Upper lobe of right lung (tissue), 1 donor: ENCODE measurements at regions not wholly inside any gene's neighbourhood (a gene's known extent, or its start where the extent isn't known, plus 50 kb on each side); places are given as distances from the start of the nearest gene placed in this dataset.

Source experiments
- ATAC-seq: fragments of 200-7000 bp; cut with Tn5 transposase; one replicate; pipeline ENCODE4 v1.9.1; 2020; ENCODE audit warnings: mild to moderate bottlenecking, moderate library complexity
- DNase-seq: peaks from one replicate; pipeline ENCODE4 v3.0.0-alpha.2; 2020
- H3K27ac ChIP-seq: fragments of 200-600 bp; one replicate; pipeline ENCODE4 v1.8.0; 2022
- H3K27me3 ChIP-seq: fragments of 200-600 bp; one replicate; pipeline ENCODE4 v1.8.0; 2022; ENCODE audit warnings: mild to moderate bottlenecking
- H3K36me3 ChIP-seq: fragments of 200-600 bp; one replicate; pipeline ENCODE4 v1.8.0; 2022
- H3K4me1 ChIP-seq: fragments of 200-600 bp; one replicate; pipeline ENCODE4 v1.8.0; 2022
- H3K4me3 ChIP-seq: fragments of 200-600 bp; one replicate; pipeline ENCODE4 v1.8.0; 2022; ENCODE audit warnings: mild to moderate bottlenecking
- H3K9me3 ChIP-seq: fragments of 200-600 bp; one replicate; pipeline ENCODE4 v1.8.0; 2022
- CTCF ChIP-seq: fragments of 200-600 bp; IDR thresholded peaks from one replicate; pipeline ENCODE4 v1.8.0; 2022; ENCODE audit warnings: antibody characterized with exemption
- intact Hi-C: fragments of 100-400 bp; cut with DNase I; formaldehyde crosslinking; loops from one replicate; pipeline ENCODE4 v1.11.0; 2022
- donor health status: DM: no; HTN: yes; CAD: no; lungs with severe emphysema.

GRCh38 chr18:42442656-42443055 is 487.6 kb downstream of the PIK3C3 start:
- intact Hi-C loops, result no loop called here
- no peak overlapping the region for H3K4me3 ChIP-seq
- ATAC-seq (no peak), DNase-seq (no peak)
- H3K36me3 ChIP-seq, result no peaks in the 10 kb centered on the region
- H3K9me3 ChIP-seq, result no peaks in the 10 kb centered on the region
- no peaks in the 10 kb centered on the region for H3K4me1 ChIP-seq
- H3K27ac ChIP-seq, result no peak overlapping the region
- H3K27me3 ChIP-seq, result no peaks in the 10 kb centered on the region
- TF ChIP-seq CTCF, result no peak

GRCh38 chr18:42444349-42444748 is 489.3 kb downstream of the PIK3C3 start:
- intact Hi-C loops, result no loop called here
- DNase-seq (no peak), ATAC-seq (no peak)

GRCh38 chr18:42445359-42445758 is 490.3 kb downstream of the PIK3C3 start:
- H3K9me3 ChIP-seq, result no peaks in the 10 kb centered on the region
- intact Hi-C loops, result no loop called here
- no peak overlapping the region for H3K27ac ChIP-seq
- ATAC-seq (no peak), DNase-seq (no peak)
- H3K4me1 ChIP-seq, result no peaks in the 10 kb centered on the region
- TF ChIP-seq CTCF, result no peak
- H3K27me3 ChIP-seq, result no peaks in the 10 kb centered on the region
- no peaks in the 10 kb centered on the region for H3K36me3 ChIP-seq
- H3K4me3 ChIP-seq, result no peak overlapping the region

More at GRCh38 chr18:42444349-42444748, 489.3 kb downstream of the PIK3C3 start:
- Histone ChIP-seq H3K36me3 (no peaks in the 10 kb centered on the region), H3K27me3 (no peaks in the 10 kb centered on the region), H3K9me3 (no peaks in the 10 kb centered on the region), H3K27ac (no peak overlapping the region), H3K4me1 (no peaks in the 10 kb centered on the region), H3K4me3 (no peak overlapping the region)
- no peak for TF ChIP-seq CTCF

GRCh38 chr18:42446195-42446594 is 491.2 kb downstream of the PIK3C3 start:
- H3K4me1 ChIP-seq, result no peaks in the 10 kb centered on the region
- no peak for TF ChIP-seq CTCF
- no peak overlapping the region for H3K27ac ChIP-seq
- no peak overlapping the region for H3K4me3 ChIP-seq
- intact Hi-C loops, result no loop called here
- no peaks in the 10 kb centered on the region for H3K9me3 ChIP-seq
- no peaks in the 10 kb centered on the region for H3K36me3 ChIP-seq
- H3K27me3 ChIP-seq, result no peaks in the 10 kb centered on the region
- DNase-seq (no peak), ATAC-seq (peak; percentile 36)

GRCh38 chr18:42447688-42448087 is 492.7 kb downstream of the PIK3C3 start:
- Histone ChIP-seq H3K27ac (no peak overlapping the region), H3K9me3 (no peaks in the 10 kb centered on the region), H3K4me1 (no peaks in the 10 kb centered on the region), H3K36me3 (no peaks in the 10 kb centered on the region), H3K4me3 (no peak overlapping the region), H3K27me3 (no peaks in the 10 kb centered on the region)
- intact Hi-C loops, result no loop called here
- TF ChIP-seq CTCF, result no peak
- ATAC-seq, result no peak
- no peak for DNase-seq

GRCh38 chr18:42458226-42458625 is 503.2 kb downstream of the PIK3C3 start:
- Histone ChIP-seq H3K4me1 (no peaks in the 10 kb centered on the region), H3K9me3 (no peaks in the 10 kb centered on the region), H3K36me3 (no peaks in the 10 kb centered on the region), H3K27ac (no peak overlapping the region), H3K27me3 (no peaks in the 10 kb centered on the region), H3K4me3 (no peak overlapping the region)
- no peak for DNase-seq
- no peak for ATAC-seq
- TF ChIP-seq CTCF, result no peak
- intact Hi-C loops, result no loop called here
